HL-60 (cell line): ENCODE measurements at regions not wholly inside any gene's neighbourhood (a gene's known extent, or its start where the extent isn't known, plus 50 kb on each side); places are given as distances from the start of the nearest gene placed in this dataset.

ENCODE experiments used
- DNase-seq, 2 experiments: peaks; one replicate each; pipeline ENCODE4 v3.0.0-alpha.2; 2010 to 2020; ENCODE audit warnings: low read depth in 1 of 2, low spot score in 1 of 2
- H3K27ac ChIP-seq: fragments of 250-450 bp; sonication (Bioruptor Pico); replicated peaks from 2 replicates; pipeline ENCODE4 v1.5.1; 2020; ENCODE audit warnings: mild to moderate bottlenecking, moderate library complexity
- H3K27me3 ChIP-seq: fragments of 250-450 bp; sonication (Bioruptor Pico); 2 replicates; pipeline ENCODE4 v1.5.1; 2021; ENCODE audit warnings: mild to moderate bottlenecking, moderate library complexity; ENCODE audit not compliant: insufficient read depth, poor library complexity, severe bottlenecking
- H3K4me3 ChIP-seq: replicated peaks from 2 replicates; pipeline ENCODE4 v1.5.1; 2011; ENCODE audit warnings: mild to moderate bottlenecking, control low read depth, low read length; ENCODE audit not compliant: insufficient read depth
- CTCF ChIP-seq: IDR thresholded peaks from one replicate; pipeline ENCODE4 v1.5.1; 2011; ENCODE audit warnings: low read length, control low read depth, inconsistent platforms; ENCODE audit not compliant: insufficient read depth
- GABPA ChIP-seq: IDR thresholded peaks from 2 replicates; pipeline ENCODE4 v1.6.1; 2012; ENCODE audit warnings: low read depth
- POLR2AphosphoS5 ChIP-seq: IDR thresholded peaks from 2 replicates; pipeline ENCODE4 v1.6.1; 2012; ENCODE audit warnings: low read depth
- REST ChIP-seq: IDR thresholded peaks from 2 replicates; pipeline ENCODE4 v1.6.1; 2012; ENCODE audit warnings: low read depth; ENCODE audit not compliant: insufficient replicate concordance
- SPI1 ChIP-seq: IDR thresholded peaks from 2 replicates; pipeline ENCODE4 v1.6.1; 2012; ENCODE audit warnings: low read depth, mild to moderate bottlenecking, borderline replicate concordance

GRCh38 chrX:137278825-137279224, 245.0 kb upstream of the GPR101 start:
- Histone ChIP-seq H3K27me3 (no peaks in the 10 kb centered on the region), H3K4me3 (no peak overlapping the region), H3K27ac (no peak overlapping the region)
- TF ChIP-seq GABPA, result no peak
- no peak for TF ChIP-seq SPI1
- no peak for TF ChIP-seq REST
- no peak for TF ChIP-seq POLR2AphosphoS5
- no peak for TF ChIP-seq CTCF
- no peak for DNase-seq

- no peak overlapping the region for H3K4me3 ChIP-seq
- H3K27ac ChIP-seq, result no peak overlapping the region
- no peak for DNase-seq
- no peaks in the 10 kb centered on the region for H3K27me3 ChIP-seq
- TF ChIP-seq POLR2AphosphoS5, result no peak
- TF ChIP-seq GABPA, result no peak
These were observed 229.6 kb upstream of the GPR101 start for GRCh38 chrX:137263374-137263773.

- no peak for TF ChIP-seq GABPA
- no peak for TF ChIP-seq REST
- no peak for TF ChIP-seq CTCF
- no peak for TF ChIP-seq POLR2AphosphoS5
- TF ChIP-seq SPI1, result no peak
These were observed 211.4 kb upstream of the GPR101 start for GRCh38 chrX:137245183-137245582.

GRCh38 chrX:137236837-137237236, 203.0 kb upstream of the GPR101 start:
- no peak for DNase-seq
- Histone ChIP-seq H3K27ac (no peak overlapping the region), H3K27me3 (no peaks in the 10 kb centered on the region), H3K4me3 (no peak overlapping the region)
- no peak for TF ChIP-seq REST
- no peak for TF ChIP-seq POLR2AphosphoS5
- TF ChIP-seq CTCF, result no peak
- no peak for TF ChIP-seq SPI1
- no peak for TF ChIP-seq GABPA

More at GRCh38 chrX:137245183-137245582, 211.4 kb upstream of the GPR101 start:
- no peaks in the 10 kb centered on the region for H3K27me3 ChIP-seq
- no peak overlapping the region for H3K27ac ChIP-seq
- no peak for DNase-seq
- H3K4me3 ChIP-seq, result no peak overlapping the region
